GM18520 (cell line): ENCODE measurements at regions not wholly inside any gene's neighbourhood (a gene's known extent, or its start where the extent isn't known, plus 50 kb on each side); places are given as distances from the start of the nearest gene placed in this dataset.
"Not testable (repeated sequence)": the region's sequence is repeated elsewhere in the genome, so short reads cannot be mapped to it uniquely, and the experiment has no call there.

ENCODE experiments used
- ATAC-seq: cut with Tn5 transposase; IDR thresholded peaks from one replicate; pipeline ENCODE4 v1.9.1; 2021; ENCODE audit not compliant: unreplicated experiment

- no peak for ATAC-seq
These were observed 90.9 kb upstream of the MDM1 start for GRCh38 chr12:68422956-68423574.

GRCh38 chr12:68425998-68426397, 93.8 kb upstream of the MDM1 start:
- ATAC-seq: no peak

- ATAC-seq: no peak
These were observed 96.0 kb upstream of the MDM1 start for GRCh38 chr12:68428211-68428610.

GRCh38 chr12:68428724-68429501, 96.8 kb upstream of the MDM1 start:
- ATAC-seq: no peak

- no peak for ATAC-seq
These were observed 97.5 kb upstream of the MDM1 start for GRCh38 chr12:68429696-68430095.

- ATAC-seq: no peak
These were observed 99.6 kb upstream of the MDM1 start for GRCh38 chr12:68431786-68432185.

GRCh38 chr12:68432622-68433021, 100.5 kb upstream of the MDM1 start:
- no peak for ATAC-seq

- no peak for ATAC-seq
These were observed 102.5 kb upstream of the MDM1 start for GRCh38 chr12:68434391-68435298.

- ATAC-seq: no peak
These were observed 103.1 kb upstream of the MDM1 start for GRCh38 chr12:68435299-68435637.

- no peak for ATAC-seq
These were observed 103.7 kb upstream of the MDM1 start for GRCh38 chr12:68435816-68436215.

- ATAC-seq: no peak
These were observed 106.4 kb upstream of the MDM1 start for GRCh38 chr12:68438601-68439000.

- no peak for ATAC-seq
These were observed 107.3 kb upstream of the MDM1 start for GRCh38 chr12:68439368-68440045.

- no peak for ATAC-seq
These were observed 108.0 kb upstream of the MDM1 start for GRCh38 chr12:68440068-68440581.

- ATAC-seq: no peak
These were observed 109.0 kb upstream of the MDM1 start for GRCh38 chr12:68441167-68441566.

GRCh38 chr12:68442353-68442972, 110.3 kb upstream of the MDM1 start:
- ATAC-seq: not testable (repeated sequence)

GRCh38 chr12:68443695-68444094, 111.5 kb upstream of the MDM1 start:
- ATAC-seq: not testable (repeated sequence)

GRCh38 chr12:68445824-68446223, 113.7 kb upstream of the MDM1 start:
- ATAC-seq: no peak

GRCh38 chr12:68446384-68446783, 114.2 kb upstream of the MDM1 start:
- ATAC-seq: no peak

GRCh38 chr12:68446901-68447796, 115.0 kb upstream of the MDM1 start:
- no peak for ATAC-seq
